Fibroblast of mammary gland (primary cell): ENCODE measurements at regions not wholly inside any gene's neighbourhood (a gene's known extent, or its start where the extent isn't known, plus 50 kb on each side); places are given as distances from the start of the nearest gene placed in this dataset.

ENCODE experiments used
- DNase-seq: peaks from one replicate; pipeline ENCODE4 v3.0.0-alpha.2; 2010; ENCODE audit warnings: low read depth
- H3K4me3 ChIP-seq: 2 replicates; pipeline ENCODE4 v1.5.1; 2011; ENCODE audit warnings: low read depth, mild to moderate bottlenecking, low read length, moderate library complexity; ENCODE audit not compliant: control insufficient read depth
- CTCF ChIP-seq: conservative IDR thresholded peaks from 2 replicates; pipeline ENCODE4 v1.5.1; 2011; ENCODE audit warnings: low read depth, low read length, inconsistent platforms; ENCODE audit not compliant: control insufficient read depth, insufficient read depth

DNA sequence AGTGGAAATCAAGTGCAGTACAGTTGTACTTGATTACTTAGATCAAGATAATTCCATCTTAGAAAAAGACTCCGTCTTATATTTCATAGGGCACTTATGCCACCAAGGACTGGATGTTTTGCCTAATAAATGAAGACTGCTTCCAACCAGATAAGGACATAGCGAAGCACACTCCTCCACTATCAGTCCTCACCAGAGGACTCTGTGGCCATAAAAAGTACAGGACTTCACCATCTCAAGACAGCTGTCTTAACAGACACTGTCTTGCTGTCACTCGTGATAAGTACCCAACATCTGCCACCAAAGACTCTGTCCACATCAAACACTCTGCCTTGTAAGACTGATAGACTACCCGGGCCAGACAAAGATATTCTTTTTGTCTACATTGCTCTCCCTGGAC is 352.0 kb downstream of the TRAM1L1 start:
- no peak for DNase-seq
- TF ChIP-seq CTCF = no peak
- no peak overlapping the region for H3K4me3 ChIP-seq

GRCh38 chr4:116726523-116726922 is 358.9 kb downstream of the TRAM1L1 start:
- TF ChIP-seq CTCF = no peak
- DNase-seq = no peak
- H3K4me3 ChIP-seq = no peak overlapping the region

DNA sequence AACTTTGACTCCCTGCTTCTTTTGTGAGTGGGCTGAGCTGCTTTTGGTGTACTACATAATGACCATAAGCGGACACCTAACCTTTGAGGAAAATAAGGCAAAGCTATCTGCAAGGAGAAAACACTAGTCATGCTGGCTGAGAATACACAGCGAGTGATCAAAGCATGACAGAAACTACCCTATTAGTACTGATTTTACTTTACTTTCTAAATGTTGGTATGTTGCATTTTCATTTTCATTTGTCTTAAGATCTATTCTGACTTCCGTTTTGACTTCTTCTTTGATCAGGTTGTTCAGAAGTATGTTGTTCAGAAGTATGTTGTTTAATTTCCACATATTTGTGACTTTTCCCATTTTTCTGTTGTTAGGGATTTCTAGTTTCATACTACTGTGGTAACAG is 361.1 kb downstream of the TRAM1L1 start:
- TF ChIP-seq CTCF = no peak
- DNase-seq = no peak
- no peak overlapping the region for H3K4me3 ChIP-seq

- TF ChIP-seq CTCF = no peak
- no peak for DNase-seq
- H3K4me3 ChIP-seq = no peak overlapping the region
These were observed 379.9 kb downstream of the TRAM1L1 start for GRCh38 chr4:116705466-116705865.

DNA sequence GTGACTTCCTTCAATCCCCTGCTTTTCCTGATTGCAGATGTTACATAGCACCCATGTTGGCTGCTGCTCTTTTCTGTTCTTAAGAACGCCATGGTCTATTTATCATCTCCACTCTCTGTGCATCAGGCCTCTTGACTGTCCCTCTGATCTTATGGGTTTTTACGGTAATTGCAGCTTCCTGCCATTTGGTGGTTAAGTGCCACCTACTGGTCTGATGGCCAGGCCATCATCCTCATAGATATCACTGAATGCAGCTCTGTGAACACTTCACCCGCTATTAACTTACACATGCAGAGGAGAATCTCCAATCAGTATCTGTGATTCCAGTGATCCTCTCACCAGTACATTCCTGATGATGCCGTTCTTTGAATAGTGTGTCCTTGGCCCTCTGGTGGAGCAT is 382.4 kb downstream of the TRAM1L1 start:
- no peak overlapping the region for H3K4me3 ChIP-seq
- no peak for TF ChIP-seq CTCF
- no peak for DNase-seq

- no peak for DNase-seq
- H3K4me3 ChIP-seq = no peak overlapping the region
- no peak for TF ChIP-seq CTCF
These were observed 396.8 kb downstream of the TRAM1L1 start for GRCh38 chr4:116688536-116688935.

DNA sequence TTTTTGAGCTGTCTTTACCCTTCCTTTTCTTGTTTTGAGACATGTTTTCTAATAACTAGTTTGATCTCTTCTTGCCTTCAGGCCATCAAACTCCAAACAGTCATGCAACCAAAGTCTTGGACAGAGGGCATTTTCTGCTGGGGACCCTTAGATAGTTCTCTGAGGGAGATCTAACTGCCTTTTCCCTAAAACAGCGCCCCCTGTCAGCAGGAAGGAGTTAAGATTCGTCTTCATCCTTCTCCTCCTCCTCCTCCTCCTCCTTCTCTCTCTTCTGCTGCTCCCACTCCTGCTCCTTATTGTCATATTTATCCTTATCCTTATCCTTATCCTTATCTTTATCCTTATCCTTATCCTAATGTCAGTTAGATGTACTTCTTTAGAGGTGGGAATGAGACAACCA is 417.2 kb downstream of the TRAM1L1 start:
- DNase-seq = no peak

More for the DNA sequence above, 417.2 kb downstream of the TRAM1L1 start:
- no peak overlapping the region for H3K4me3 ChIP-seq
- no peak for TF ChIP-seq CTCF
